ENCODE measurements at regions not wholly inside any gene's neighbourhood (a gene's known extent, or its start where the extent isn't known, plus 50 kb on each side); places are given as distances from the start of the nearest gene placed in this dataset.

DNA sequence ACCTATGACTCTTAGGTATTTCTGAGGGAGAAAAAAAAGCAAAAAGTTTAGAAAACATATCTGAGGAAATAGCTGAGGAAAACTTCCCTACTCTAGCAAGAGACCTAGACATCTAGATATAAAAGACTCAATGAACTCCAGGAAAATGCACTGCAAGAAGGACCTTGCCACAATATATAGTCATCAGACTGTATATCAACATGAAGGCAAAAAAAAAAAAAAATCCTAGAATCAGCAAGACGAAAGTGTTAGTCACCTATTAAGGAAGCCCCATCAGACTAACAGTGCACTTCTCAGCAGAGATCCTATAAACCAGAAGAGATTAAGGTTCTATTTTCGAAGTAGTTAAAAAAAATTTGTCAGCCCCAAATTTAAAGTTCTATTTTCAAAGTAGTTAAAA, 166.2 kb downstream of the TMEM38B start:
- TF ChIP-seq, protein P1, sequence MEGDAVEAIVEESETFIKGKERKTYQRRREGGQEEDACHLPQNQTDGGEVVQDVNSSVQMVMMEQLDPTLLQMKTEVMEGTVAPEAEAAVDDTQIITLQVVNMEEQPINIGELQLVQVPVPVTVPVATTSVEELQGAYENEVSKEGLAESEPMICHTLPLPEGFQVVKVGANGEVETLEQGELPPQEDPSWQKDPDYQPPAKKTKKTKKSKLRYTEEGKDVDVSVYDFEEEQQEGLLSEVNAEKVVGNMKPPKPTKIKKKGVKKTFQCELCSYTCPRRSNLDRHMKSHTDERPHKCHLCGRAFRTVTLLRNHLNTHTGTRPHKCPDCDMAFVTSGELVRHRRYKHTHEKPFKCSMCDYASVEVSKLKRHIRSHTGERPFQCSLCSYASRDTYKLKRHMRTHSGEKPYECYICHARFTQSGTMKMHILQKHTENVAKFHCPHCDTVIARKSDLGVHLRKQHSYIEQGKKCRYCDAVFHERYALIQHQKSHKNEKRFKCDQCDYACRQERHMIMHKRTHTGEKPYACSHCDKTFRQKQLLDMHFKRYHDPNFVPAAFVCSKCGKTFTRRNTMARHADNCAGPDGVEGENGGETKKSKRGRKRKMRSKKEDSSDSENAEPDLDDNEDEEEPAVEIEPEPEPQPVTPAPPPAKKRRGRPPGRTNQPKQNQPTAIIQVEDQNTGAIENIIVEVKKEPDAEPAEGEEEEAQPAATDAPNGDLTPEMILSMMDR (IDR thresholded peaks at IDR 0.05; ENCODE audit: low read depth, low read length, missing control alignments): no peak
- H3K4me3 ChIP-seq (ENCODE audit: low read depth, low read length): no peak overlapping the region
- no peak for DNase-seq (ENCODE audit: low read depth)

DNA sequence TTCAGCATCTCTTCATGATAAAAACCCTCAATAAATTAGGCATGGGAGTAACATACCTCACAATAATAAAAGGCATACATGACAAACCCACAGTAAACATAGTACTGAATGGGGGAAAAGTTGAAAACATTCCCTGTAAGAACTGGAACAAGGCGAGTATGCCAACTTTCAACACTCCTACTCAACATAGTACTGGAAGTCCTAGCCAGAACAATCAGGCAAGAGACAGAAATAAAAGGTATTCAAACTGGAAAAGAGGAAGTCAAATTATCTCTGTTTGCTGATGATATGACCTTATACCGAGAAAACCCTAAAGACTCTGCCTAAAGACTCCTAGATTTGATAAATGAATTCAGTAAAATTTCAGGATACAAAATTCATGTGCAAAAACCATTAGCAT, 167.6 kb downstream of the TMEM38B start:
- TF ChIP-seq, protein P1 (IDR thresholded peaks at IDR 0.05; ENCODE audit: low read depth, low read length, missing control alignments): no peak
- no peak overlapping the region for H3K4me3 ChIP-seq (ENCODE audit: low read depth, low read length)
- DNase-seq (ENCODE audit: low read depth): no peak

DNA sequence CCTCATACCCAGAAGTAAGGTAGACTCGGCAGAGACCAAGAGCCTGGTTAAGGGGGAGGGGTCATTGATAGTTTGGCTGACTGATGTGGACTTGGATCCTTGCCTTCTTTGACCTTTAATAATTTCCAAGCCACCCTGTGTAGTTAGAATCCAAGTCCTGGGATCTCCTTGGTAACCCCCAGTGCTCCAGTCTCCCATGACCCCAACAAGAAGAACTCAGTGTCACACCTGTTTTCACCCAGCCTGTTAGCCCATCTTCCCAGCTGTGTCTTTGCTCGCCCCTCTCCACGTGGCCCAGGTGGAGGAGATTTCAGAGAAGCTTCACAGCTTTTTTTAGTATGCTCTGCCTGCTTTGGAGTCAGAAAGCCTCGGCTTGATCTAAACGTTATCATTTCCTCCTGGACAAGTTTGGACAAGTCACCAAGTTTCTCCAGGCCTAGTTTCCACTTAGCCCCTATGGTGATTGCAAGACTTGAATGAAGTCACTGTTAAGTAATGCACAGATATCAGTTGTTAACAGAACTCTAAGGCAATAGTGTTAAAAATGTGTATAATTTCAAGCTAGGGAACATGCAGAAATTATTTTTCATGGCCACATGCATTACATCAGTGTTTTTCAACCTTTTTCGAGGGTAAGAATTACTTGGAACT, 170.0 kb downstream of the TMEM38B start:
- no peak for DNase-seq (ENCODE audit: low read depth)
- TF ChIP-seq, protein P1 (IDR thresholded peaks at IDR 0.05; ENCODE audit: low read depth, low read length, missing control alignments): no peak
- H3K4me3 ChIP-seq (ENCODE audit: low read depth, low read length): no peak overlapping the region

DNA sequence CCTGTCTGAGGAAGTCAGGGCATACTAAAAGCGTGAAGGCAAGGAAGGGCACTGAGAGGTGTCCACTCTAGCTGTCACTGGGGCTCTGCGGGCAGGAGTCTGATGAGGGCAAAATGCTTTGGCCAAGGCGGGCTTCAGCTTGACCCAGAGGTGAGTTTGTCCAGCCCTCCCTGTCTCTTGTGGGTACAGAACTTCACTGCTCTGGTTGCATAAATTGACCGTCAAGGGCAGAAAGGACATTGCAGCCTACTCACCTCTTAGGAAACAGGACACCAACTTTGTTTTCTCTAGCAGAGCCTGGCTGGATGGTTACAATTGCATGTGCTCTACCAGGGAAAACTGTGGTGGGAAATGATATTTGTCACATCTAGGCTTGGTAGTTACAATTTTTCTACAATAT, 170.9 kb downstream of the TMEM38B start:
- no peak overlapping the region for H3K4me3 ChIP-seq (ENCODE audit: low read depth, low read length)
- TF ChIP-seq, protein P1 (IDR thresholded peaks at IDR 0.05; ENCODE audit: low read depth, low read length, missing control alignments): no peak
- DNase-seq (ENCODE audit: low read depth): no peak

GRCh38 chr9:105871540-105871939, 177.2 kb downstream of the TMEM38B start:
- no peak for DNase-seq (ENCODE audit: low read depth)
- TF ChIP-seq, protein P1 (IDR thresholded peaks at IDR 0.05; ENCODE audit: low read depth, low read length, missing control alignments): no peak
- H3K4me3 ChIP-seq (ENCODE audit: low read depth, low read length): no peak overlapping the region

DNA sequence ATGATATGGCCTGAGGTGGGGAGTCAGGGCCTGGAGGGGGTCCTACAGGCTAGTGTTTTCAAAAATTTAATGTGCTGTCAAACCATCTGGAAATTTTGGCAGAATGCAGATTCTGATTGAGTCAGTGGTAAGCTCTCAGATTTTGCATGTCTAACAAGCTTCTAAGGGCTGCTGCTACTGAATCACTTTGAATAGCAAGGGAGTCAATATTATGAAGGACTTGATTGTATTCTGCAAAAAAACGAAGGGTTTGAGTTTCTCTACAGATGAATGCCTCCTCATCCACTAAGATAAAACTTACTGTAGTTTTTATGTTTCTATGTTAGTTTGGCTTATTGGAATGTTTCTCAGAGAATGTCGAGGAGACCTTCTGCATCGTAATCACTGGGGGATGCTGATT, 179.5 kb downstream of the TMEM38B start:
- H3K4me3 ChIP-seq (ENCODE audit: low read depth, low read length): no peak overlapping the region
- no peak for DNase-seq (ENCODE audit: low read depth)
- TF ChIP-seq, protein P1 (IDR thresholded peaks at IDR 0.05; ENCODE audit: low read depth, low read length, missing control alignments): no peak

GRCh38 chr9:105877721-105878120, 183.4 kb downstream of the TMEM38B start:
- TF ChIP-seq, protein P1 (IDR thresholded peaks at IDR 0.05; ENCODE audit: low read depth, low read length, missing control alignments): no peak
- H3K4me3 ChIP-seq (ENCODE audit: low read depth, low read length): no peak overlapping the region
- no peak for DNase-seq (ENCODE audit: low read depth)

Data from GM12864 (cell line).